PC-9 (cell line): ENCODE measurements at regions not wholly inside any gene's neighbourhood (a gene's known extent, or its start where the extent isn't known, plus 50 kb on each side); places are given as distances from the start of the nearest gene placed in this dataset.

Source experiments
- BruUV-seq: library from RNA; stranded (reverse); fragments of 400-500 nt; replicated peaks from 2 replicates; lab custom pipeline; 2021; lab: Mats Ljungman, UMichigan
- CTCF ChIA-PET: fragments of 300-600 bp; sonication (Branson Sonifier 250); formaldehyde crosslinking; loops from one replicate; lab custom pipeline; 2022; ENCODE audit warnings: antibody characterized with exemption; lab: Charles Lee
- POLR2A ChIA-PET: fragments of 300-600 bp; sonication (Branson Sonifier 250); formaldehyde crosslinking; loops from one replicate; lab custom pipeline; 2022; ENCODE audit warnings: antibody characterized with exemption; ENCODE audit not compliant: unreplicated experiment; lab: Charles Lee
- DNase-seq, 2 experiments: peaks; one replicate each; pipeline versions ENCODE4 v3.0.0 to v3.0.0-alpha.2; 2015 to 2022; ENCODE audit warnings: mixed read lengths in 1 of 2
- H2AFZ ChIP-seq: fragments of 200-600 bp; sonication (generic); 2 replicates; pipeline ENCODE4 v1.8.1; 2017; ENCODE audit warnings: antibody characterized with exemption
- H3F3A ChIP-seq: fragments of 200-600 bp; sonication (generic); 2 replicates; pipeline ENCODE4 v1.8.1; 2017; ENCODE audit warnings: antibody characterized with exemption, mild to moderate bottlenecking, low read depth; ENCODE audit not compliant: insufficient read depth
- H3K27ac ChIP-seq: fragments of 200-600 bp; sonication (generic); 2 replicates; pipeline ENCODE4 v1.6.1; 2016; ENCODE audit warnings: mixed run types
- H3K27me3 ChIP-seq: fragments of 200-600 bp; sonication (generic); 2 replicates; pipeline ENCODE4 v1.6.1; 2016; ENCODE audit warnings: low read depth, mixed run types; ENCODE audit not compliant: insufficient read depth
- H3K36me3 ChIP-seq: fragments of 200-600 bp; sonication (generic); 2 replicates; pipeline ENCODE4 v1.6.1; 2016; ENCODE audit warnings: low read depth, mixed run types
- H3K4me1 ChIP-seq: fragments of 200-600 bp; sonication (generic); replicated peaks from 2 replicates; pipeline ENCODE4 v1.6.1; 2016; ENCODE audit warnings: mixed run types; ENCODE audit not compliant: insufficient read depth
- H3K4me2 ChIP-seq: fragments of 200-600 bp; sonication (generic); 2 replicates; pipeline ENCODE4 v1.6.1; 2017; ENCODE audit warnings: mixed run types
- H3K4me3 ChIP-seq: fragments of 200-600 bp; sonication (generic); 2 replicates; pipeline ENCODE4 v1.6.1; 2016; ENCODE audit warnings: mixed run types
- H3K79me2 ChIP-seq: fragments of 200-600 bp; sonication (generic); 2 replicates; pipeline ENCODE4 v1.6.1; 2017; ENCODE audit warnings: low read depth, mixed run types
- H3K9me2 ChIP-seq: fragments of 200-600 bp; sonication (generic); 2 replicates; pipeline ENCODE4 v1.8.1; 2017; ENCODE audit warnings: mild to moderate bottlenecking; ENCODE audit not compliant: insufficient read depth
- H3K9me3 ChIP-seq: fragments of 200-600 bp; sonication (generic); 2 replicates; pipeline ENCODE4 v1.8.1; 2016; ENCODE audit warnings: low read depth; ENCODE audit not compliant: insufficient read depth
- H4K20me1 ChIP-seq: fragments of 200-600 bp; sonication (generic); 2 replicates; pipeline ENCODE4 v1.8.1; 2017; ENCODE audit not compliant: insufficient read depth
- CTCF ChIP-seq: fragments of 200-600 bp; sonication (generic); conservative IDR thresholded peaks from 2 replicates; pipeline ENCODE4 v1.6.1; 2017; ENCODE audit warnings: mixed run types, antibody characterized with exemption, mild to moderate bottlenecking, moderate library complexity
- EZH2 ChIP-seq: fragments of 200-600 bp; sonication (generic); IDR thresholded peaks from 2 replicates; pipeline ENCODE4 v1.8.0; 2017; ENCODE audit warnings: antibody characterized with exemption, low read depth
- intact Hi-C: fragments of 100-400 bp; cut with micrococcal nuclease; formaldehyde crosslinking; loops from one replicate; pipeline ENCODE4 v1.10.0; 2022; ENCODE audit not compliant: unreplicated experiment

DNA sequence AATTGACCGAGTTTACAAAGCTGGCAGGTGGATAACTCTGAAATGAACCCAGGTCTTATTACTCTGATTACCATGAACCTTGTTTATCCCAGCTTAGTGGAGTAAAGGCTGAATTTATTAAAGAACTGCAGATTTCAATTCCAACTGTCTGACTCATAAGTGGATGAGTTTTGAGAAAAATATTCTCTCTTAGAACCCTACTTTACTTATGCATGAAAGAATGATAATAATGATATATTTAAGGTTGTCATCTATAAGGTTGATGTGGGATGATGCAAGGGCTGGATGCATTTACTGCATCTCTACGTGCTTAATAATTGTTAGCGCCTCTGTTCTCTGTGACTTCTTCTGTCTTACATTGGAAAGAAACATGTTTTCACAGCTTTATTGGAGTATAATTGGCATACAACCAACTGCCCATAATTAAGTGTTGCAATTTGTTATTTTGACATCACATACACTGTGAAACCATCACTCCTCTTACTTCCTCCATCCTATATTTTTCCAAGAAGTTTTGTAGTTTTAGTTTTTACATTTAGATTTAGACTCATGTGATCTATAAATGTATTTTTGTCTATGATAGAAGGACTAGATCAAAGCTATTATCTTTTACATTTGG lies 771.2 kb upstream of the ARRDC4 start:
- intact Hi-C loops, result no loop called here
- no peak overlapping the region for H3K27ac ChIP-seq
- no TSS peak for BruUV-seq
- H4K20me1 ChIP-seq, result no peaks in the 10 kb centered on the region
- POLR2A ChIA-PET, result no interaction called here
- no peaks in the 10 kb centered on the region for H3F3A ChIP-seq
- no peaks in the 10 kb centered on the region for H3K36me3 ChIP-seq
- H3K9me3 ChIP-seq, result no peaks in the 10 kb centered on the region
- H3K27me3 ChIP-seq, result no peaks in the 10 kb centered on the region
- no peaks in the 10 kb centered on the region for H3K79me2 ChIP-seq
- no peak overlapping the region for H2AFZ ChIP-seq
- CTCF ChIA-PET, result no interaction called here
- H3K4me3 ChIP-seq, result no peak overlapping the region
- H3K4me2 ChIP-seq, result no peak overlapping the region
- DNase-seq, result no peak
- H3K4me1 ChIP-seq, result no peaks in the 10 kb centered on the region
- H3K9me2 ChIP-seq, result no peaks in the 10 kb centered on the region
- no peak for TF ChIP-seq CTCF

- H2AFZ ChIP-seq, result no peak overlapping the region
- H3K4me2 ChIP-seq, result no peak overlapping the region
- TF ChIP-seq CTCF, result no peak
- no peak for TF ChIP-seq EZH2
- H3F3A ChIP-seq, result no peaks in the 10 kb centered on the region
- H3K4me1 ChIP-seq, result no peaks in the 10 kb centered on the region
- DNase-seq, result no peak
- H3K27me3 ChIP-seq, result no peaks in the 10 kb centered on the region
- no peak overlapping the region for H3K4me3 ChIP-seq
- ChIA-PET CTCF (no interaction called here), POLR2A (no interaction called here)
- no TSS peak for BruUV-seq
- H4K20me1 ChIP-seq, result no peaks in the 10 kb centered on the region
- H3K79me2 ChIP-seq, result no peaks in the 10 kb centered on the region
- intact Hi-C loops, result no loop called here
- no peaks in the 10 kb centered on the region for H3K36me3 ChIP-seq
- no peaks in the 10 kb centered on the region for H3K9me2 ChIP-seq
- no peak overlapping the region for H3K27ac ChIP-seq
- no peaks in the 10 kb centered on the region for H3K9me3 ChIP-seq
Measured at GRCh38 chr15:97194750-97195149, 765.8 kb upstream of the ARRDC4 start.

- H4K20me1 ChIP-seq, result no peaks in the 10 kb centered on the region
- H3K4me1 ChIP-seq, result no peaks in the 10 kb centered on the region
- H3K9me3 ChIP-seq, result no peaks in the 10 kb centered on the region
- no peak overlapping the region for H3K27ac ChIP-seq
- POLR2A ChIA-PET, result no interaction called here
- H3K4me3 ChIP-seq, result no peak overlapping the region
- H3F3A ChIP-seq, result no peaks in the 10 kb centered on the region
- no peaks in the 10 kb centered on the region for H3K79me2 ChIP-seq
- H3K27me3 ChIP-seq, result no peaks in the 10 kb centered on the region
- H3K36me3 ChIP-seq, result no peaks in the 10 kb centered on the region
- DNase-seq, result no peak
- TF ChIP-seq CTCF, result no peak
- intact Hi-C loops, result no loop called here
- no peaks in the 10 kb centered on the region for H3K9me2 ChIP-seq
- H2AFZ ChIP-seq, result no peak overlapping the region
- CTCF ChIA-PET, result no interaction called here
- no peak overlapping the region for H3K4me2 ChIP-seq
- BruUV-seq, result no TSS peak
Measured at GRCh38 chr15:97196048-97197014, 764.2 kb upstream of the ARRDC4 start.
